ENCODE measurements at regions not wholly inside any gene's neighbourhood (a gene's known extent, or its start where the extent isn't known, plus 50 kb on each side); places are given as distances from the start of the nearest gene placed in this dataset.

DNA sequence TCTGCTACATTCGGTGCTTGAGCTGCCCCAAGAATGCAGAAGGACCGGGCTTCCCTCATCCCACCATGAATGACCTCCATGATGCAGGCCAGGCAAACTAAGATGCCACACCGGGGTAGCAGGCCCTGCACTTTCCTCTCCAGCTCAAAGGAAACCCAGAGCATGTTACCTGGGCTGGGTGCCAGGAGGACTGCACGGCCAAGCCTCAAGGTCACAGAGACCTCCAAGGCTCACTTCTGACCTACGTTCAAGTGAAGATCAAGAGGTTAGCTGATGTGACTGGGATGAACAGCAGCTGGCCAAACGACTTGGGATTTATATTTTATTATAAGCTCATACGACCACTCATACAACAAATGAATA lies 501.8 kb downstream of the CD83 start:
- TF ChIP-seq, protein P1, sequence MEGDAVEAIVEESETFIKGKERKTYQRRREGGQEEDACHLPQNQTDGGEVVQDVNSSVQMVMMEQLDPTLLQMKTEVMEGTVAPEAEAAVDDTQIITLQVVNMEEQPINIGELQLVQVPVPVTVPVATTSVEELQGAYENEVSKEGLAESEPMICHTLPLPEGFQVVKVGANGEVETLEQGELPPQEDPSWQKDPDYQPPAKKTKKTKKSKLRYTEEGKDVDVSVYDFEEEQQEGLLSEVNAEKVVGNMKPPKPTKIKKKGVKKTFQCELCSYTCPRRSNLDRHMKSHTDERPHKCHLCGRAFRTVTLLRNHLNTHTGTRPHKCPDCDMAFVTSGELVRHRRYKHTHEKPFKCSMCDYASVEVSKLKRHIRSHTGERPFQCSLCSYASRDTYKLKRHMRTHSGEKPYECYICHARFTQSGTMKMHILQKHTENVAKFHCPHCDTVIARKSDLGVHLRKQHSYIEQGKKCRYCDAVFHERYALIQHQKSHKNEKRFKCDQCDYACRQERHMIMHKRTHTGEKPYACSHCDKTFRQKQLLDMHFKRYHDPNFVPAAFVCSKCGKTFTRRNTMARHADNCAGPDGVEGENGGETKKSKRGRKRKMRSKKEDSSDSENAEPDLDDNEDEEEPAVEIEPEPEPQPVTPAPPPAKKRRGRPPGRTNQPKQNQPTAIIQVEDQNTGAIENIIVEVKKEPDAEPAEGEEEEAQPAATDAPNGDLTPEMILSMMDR (IDR thresholded peaks at IDR 0.05), result no peak
- no peak for TF ChIP-seq EP300 (IDR thresholded peaks at IDR 0.05)

Data from upper lobe of left lung (tissue), 4 donors.